ENCODE measurements at regions not wholly inside any gene's neighbourhood (a gene's known extent, or its start where the extent isn't known, plus 50 kb on each side); places are given as distances from the start of the nearest gene placed in this dataset.

DNA sequence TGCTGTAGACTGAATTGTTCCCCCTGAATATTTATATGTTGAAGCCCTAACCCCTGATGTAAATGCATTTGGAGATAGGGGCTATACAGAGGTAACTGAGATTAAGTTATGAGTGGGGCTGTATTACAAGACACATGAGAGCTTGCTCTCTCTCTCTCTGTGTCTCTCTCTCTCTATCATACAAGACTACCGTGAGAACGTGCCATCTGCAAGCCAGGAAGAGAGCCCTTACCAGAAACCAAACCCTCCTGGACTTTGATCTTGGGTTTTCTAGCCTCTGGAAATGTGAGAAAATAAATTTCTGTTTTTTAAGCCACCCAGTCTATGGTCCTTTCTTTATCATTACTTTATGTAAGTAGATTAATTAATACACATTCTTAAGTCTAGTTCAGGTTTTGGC, 249.3 kb upstream of the MAN1A1 start:
- ChIA-PET POLR2A (no interaction called here), CTCF (no interaction called here)
- in situ Hi-C loops (cut with HindIII; ENCODE audit: low pct_unique_long_range_greater_than_20kb, low sequenced_read_pairs): no loop called here
- intact Hi-C loops (cut with micrococcal nuclease; ENCODE audit: unreplicated experiment): no loop called here
- Histone ChIP-seq H3K9me3 (ENCODE audit: control insufficient read depth, insufficient read depth, low read depth, low read length) (no peaks in the 10 kb centered on the region), H3K4me3 (ENCODE audit: low read depth in 2 of 2, low read length in 2 of 2) (no peak overlapping the region), H3K36me3 (ENCODE audit: control insufficient read depth, insufficient read depth, low read length) (no peaks in the 10 kb centered on the region), H3K27ac (ENCODE audit: low read length) (no peak overlapping the region), H3K4me1 (ENCODE audit: control insufficient read depth, insufficient read depth, low read length) (no peaks in the 10 kb centered on the region), H3K27me3 (ENCODE audit: control insufficient read depth, insufficient read depth, low read length) (no peaks in the 10 kb centered on the region)
- no TSS peak for BruUV-seq (replicated peaks)
- TF ChIP-seq, protein P1, sequence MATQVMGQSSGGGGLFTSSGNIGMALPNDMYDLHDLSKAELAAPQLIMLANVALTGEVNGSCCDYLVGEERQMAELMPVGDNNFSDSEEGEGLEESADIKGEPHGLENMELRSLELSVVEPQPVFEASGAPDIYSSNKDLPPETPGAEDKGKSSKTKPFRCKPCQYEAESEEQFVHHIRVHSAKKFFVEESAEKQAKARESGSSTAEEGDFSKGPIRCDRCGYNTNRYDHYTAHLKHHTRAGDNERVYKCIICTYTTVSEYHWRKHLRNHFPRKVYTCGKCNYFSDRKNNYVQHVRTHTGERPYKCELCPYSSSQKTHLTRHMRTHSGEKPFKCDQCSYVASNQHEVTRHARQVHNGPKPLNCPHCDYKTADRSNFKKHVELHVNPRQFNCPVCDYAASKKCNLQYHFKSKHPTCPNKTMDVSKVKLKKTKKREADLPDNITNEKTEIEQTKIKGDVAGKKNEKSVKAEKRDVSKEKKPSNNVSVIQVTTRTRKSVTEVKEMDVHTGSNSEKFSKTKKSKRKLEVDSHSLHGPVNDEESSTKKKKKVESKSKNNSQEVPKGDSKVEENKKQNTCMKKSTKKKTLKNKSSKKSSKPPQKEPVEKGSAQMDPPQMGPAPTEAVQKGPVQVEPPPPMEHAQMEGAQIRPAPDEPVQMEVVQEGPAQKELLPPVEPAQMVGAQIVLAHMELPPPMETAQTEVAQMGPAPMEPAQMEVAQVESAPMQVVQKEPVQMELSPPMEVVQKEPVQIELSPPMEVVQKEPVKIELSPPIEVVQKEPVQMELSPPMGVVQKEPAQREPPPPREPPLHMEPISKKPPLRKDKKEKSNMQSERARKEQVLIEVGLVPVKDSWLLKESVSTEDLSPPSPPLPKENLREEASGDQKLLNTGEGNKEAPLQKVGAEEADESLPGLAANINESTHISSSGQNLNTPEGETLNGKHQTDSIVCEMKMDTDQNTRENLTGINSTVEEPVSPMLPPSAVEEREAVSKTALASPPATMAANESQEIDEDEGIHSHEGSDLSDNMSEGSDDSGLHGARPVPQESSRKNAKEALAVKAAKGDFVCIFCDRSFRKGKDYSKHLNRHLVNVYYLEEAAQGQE (IDR thresholded peaks at IDR 0.05; ENCODE audit: insufficient read depth in 1 of 2, low read depth in 2 of 2, low read length in 1 of 2): no peak
- TF ChIP-seq, protein P2, sequence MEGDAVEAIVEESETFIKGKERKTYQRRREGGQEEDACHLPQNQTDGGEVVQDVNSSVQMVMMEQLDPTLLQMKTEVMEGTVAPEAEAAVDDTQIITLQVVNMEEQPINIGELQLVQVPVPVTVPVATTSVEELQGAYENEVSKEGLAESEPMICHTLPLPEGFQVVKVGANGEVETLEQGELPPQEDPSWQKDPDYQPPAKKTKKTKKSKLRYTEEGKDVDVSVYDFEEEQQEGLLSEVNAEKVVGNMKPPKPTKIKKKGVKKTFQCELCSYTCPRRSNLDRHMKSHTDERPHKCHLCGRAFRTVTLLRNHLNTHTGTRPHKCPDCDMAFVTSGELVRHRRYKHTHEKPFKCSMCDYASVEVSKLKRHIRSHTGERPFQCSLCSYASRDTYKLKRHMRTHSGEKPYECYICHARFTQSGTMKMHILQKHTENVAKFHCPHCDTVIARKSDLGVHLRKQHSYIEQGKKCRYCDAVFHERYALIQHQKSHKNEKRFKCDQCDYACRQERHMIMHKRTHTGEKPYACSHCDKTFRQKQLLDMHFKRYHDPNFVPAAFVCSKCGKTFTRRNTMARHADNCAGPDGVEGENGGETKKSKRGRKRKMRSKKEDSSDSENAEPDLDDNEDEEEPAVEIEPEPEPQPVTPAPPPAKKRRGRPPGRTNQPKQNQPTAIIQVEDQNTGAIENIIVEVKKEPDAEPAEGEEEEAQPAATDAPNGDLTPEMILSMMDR (IDR thresholded peaks at IDR 0.05): no peak
- TF ChIP-seq TCF7L2 (IDR thresholded peaks at IDR 0.05; ENCODE audit: low read depth, low read length): no peak
- no peak for TF ChIP-seq POLR2AphosphoS5 (IDR thresholded peaks at IDR 0.05; ENCODE audit: low read depth, low read length)
- no peak for TF ChIP-seq SIN3A (IDR thresholded peaks at IDR 0.05; ENCODE audit: borderline replicate concordance, insufficient read depth, low read depth, low read length)
- ATAC-seq: no peak
- no peak for DNase-seq (ENCODE audit: low read depth, low spot score)

DNA sequence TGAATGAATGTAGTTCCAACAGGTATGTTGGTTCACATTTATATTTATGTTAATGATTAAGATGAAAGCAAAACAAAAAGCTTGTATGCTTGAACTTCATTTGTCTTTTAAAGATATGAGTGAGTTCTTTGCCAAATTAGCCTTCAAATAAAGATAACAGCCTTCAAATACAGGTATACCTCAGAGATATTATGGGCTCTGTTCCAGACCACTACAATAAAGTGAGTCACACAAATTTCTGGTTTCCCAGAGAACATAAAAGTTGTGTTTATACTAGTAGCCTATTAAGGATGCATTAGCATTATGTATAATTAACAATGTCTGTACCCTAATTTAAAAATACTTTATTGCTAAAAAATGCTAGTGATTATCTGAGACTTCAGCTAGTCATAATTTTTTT, 245.3 kb upstream of the MAN1A1 start:
- DNase-seq (ENCODE audit: low read depth, low spot score) (no peak), ATAC-seq (no peak)
- BruUV-seq (replicated peaks): no TSS peak
- intact Hi-C loops (cut with micrococcal nuclease; ENCODE audit: unreplicated experiment) (no loop called here), in situ Hi-C loops (cut with HindIII; ENCODE audit: low pct_unique_long_range_greater_than_20kb, low sequenced_read_pairs) (no loop called here)
- POLR2A ChIA-PET: no interaction called here
- CTCF ChIA-PET: no interaction called here
- H3K4me3 ChIP-seq (ENCODE audit: low read depth in 2 of 2, low read length in 2 of 2): no peak overlapping the region
- no peak overlapping the region for H3K27ac ChIP-seq (ENCODE audit: low read length)
- no peaks in the 10 kb centered on the region for H3K27me3 ChIP-seq (ENCODE audit: control insufficient read depth, insufficient read depth, low read length)
- H3K36me3 ChIP-seq (ENCODE audit: control insufficient read depth, insufficient read depth, low read length): no peaks in the 10 kb centered on the region
- no peaks in the 10 kb centered on the region for H3K4me1 ChIP-seq (ENCODE audit: control insufficient read depth, insufficient read depth, low read length)
- TF ChIP-seq, protein P1 (IDR thresholded peaks at IDR 0.05; ENCODE audit: insufficient read depth in 1 of 2, low read depth in 2 of 2, low read length in 1 of 2): no peak
- no peak for TF ChIP-seq TCF7L2 (IDR thresholded peaks at IDR 0.05; ENCODE audit: low read depth, low read length)
- TF ChIP-seq POLR2AphosphoS5 (IDR thresholded peaks at IDR 0.05; ENCODE audit: low read depth, low read length): no peak
- TF ChIP-seq SIN3A (IDR thresholded peaks at IDR 0.05; ENCODE audit: borderline replicate concordance, insufficient read depth, low read depth, low read length): no peak
- TF ChIP-seq, protein P2 (IDR thresholded peaks at IDR 0.05): no peak
- no peaks in the 10 kb centered on the region for H3K9me3 ChIP-seq (ENCODE audit: control insufficient read depth, insufficient read depth, low read depth, low read length)
